HL-60/S4 treated with retinoic acid at 250 ng/mL for 4 days and 3 days (cell line): ENCODE measurements at regions not wholly inside any gene's neighbourhood (a gene's known extent, or its start where the extent isn't known, plus 50 kb on each side); places are given as distances from the start of the nearest gene placed in this dataset.
"Not testable (repeated sequence)": the region's sequence is repeated elsewhere in the genome, so short reads cannot be mapped to it uniquely, and the experiment has no call there.

Experiments
- in situ Hi-C: fragments of 300-500 bp; cut with MboI; formaldehyde crosslinking; loops from 2 replicates; pipeline ENCODE4 v1.7.0; 2022; ENCODE audit warnings: low sequenced_read_pairs

DNA sequence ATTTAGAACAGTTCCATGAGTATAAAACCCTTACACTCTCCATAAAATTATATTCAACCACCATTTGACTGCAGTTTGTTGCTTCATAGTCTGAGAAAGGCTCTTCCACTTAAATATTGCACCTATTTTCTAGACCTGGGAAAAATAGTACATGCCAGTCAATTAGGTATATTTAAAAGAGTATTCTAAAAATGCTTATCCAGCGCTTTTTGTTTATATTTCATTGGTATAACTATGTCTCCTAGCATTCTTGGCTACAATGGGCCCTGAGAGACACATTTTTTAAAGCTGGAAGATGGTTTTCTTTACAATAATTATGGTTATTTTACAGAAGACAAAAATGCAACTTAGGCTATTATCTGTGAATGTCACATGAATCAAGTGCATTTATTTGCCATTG, 439.4 kb downstream of the KCNJ18 start:
- in situ Hi-C loops: no loop called here

DNA sequence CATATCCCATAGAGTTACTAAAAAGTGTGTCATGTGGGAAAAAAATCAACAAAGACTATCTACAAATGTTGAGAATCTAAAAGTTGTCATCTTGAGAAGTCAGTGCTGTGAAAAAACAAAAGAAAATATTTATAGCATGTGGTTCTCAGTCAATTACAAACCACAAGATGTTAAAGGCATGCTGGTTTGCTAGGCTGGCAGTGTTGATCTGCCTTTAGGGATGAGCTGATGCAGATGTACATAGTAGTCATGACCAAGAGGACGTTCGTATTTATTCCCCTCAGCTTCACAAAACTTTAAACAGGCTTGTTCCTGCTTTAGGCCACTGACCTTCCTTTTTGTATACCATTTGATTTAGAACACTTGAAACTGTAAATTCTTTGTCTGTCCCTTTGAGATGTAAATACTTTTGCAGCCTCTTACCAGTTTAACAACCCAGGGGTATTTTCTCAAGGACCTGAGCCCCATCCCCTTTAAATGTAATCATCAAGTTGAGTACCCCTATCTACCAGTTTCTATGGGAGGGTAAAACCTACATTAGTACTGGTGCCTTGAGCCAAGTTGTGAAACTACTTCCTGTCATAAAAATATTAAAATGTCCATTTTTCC, 446.6 kb downstream of the KCNJ18 start:
- in situ Hi-C loops: no loop called here

DNA sequence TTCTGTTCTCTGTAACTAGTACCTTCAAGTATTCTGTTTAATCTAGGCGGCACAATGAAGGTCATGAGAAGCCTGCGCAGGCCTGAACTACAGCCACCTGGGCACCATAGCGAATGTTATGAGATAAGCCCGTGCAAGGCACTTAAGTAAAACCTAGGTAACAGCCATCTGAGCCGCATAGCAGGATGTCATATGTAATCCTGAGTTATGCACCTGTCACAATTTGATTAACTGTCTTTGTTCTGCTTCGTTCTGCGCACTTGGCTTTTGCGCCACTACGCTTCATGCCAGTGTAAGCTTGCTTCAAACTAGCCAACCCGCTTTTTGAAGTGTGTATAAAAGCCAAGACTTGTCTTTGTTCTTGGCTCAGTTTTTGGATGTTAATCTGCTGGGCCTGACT, 449.8 kb downstream of the KCNJ18 start:
- in situ Hi-C loops: no loop called here

DNA sequence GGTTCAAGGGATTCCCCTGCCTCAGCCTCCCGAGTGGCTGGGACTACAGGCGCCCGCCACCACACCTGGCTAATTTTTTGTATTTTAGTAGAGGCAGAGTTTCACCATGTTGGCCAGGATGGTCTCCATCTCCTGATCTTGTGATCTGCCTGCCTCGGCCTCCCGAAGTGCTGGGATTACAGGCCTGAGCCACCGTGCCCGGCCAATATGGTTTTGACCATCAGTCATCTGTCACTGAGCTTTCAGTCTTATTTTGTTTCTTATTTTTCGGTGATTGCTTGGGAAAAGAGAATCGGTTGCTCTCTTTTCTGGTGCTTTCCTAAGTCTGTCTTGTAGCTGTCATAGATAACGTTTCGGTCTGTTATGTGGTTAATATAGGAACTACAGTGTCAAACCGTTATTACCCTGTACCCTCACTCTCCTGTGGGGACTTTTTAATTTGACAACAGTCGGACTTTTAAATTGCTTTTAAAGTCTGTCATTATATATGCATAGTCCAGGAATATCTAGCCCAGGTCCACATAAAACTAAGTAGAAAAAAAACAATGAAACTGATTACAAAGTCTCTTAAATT, 453.4 kb downstream of the KCNJ18 start:
- in situ Hi-C loops: no loop called here

GRCh38 chr17:22158364-22158763, 466.0 kb downstream of the KCNJ18 start:
- in situ Hi-C loops: loop anchor here (25.0 kb wide), 1 partner anchor 104 kb away; no protein-coding TSS in a partner anchor

DNA sequence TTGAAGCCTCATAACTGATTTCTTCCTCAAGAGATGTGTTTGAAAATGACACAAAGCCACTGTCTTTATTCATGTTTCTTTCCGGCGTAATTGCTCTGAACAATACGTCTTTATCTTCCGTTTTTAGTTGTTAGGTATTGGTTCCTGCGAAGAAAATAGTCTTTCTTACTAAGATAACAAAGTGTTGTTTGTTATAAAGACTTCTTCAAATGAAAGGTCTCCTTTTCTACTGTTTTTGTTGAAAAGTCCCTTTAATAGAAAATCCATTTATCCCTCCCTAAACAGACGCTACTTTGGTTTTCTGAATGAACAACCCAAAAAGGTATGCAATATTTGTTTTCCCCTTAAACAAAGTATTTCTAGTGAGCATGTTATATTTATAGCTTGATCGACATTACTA, 469.1 kb downstream of the KCNJ18 start:
- in situ Hi-C loops: loop anchor here (25.0 kb wide), 1 partner anchor 101 kb away; no protein-coding TSS in a partner anchor

DNA sequence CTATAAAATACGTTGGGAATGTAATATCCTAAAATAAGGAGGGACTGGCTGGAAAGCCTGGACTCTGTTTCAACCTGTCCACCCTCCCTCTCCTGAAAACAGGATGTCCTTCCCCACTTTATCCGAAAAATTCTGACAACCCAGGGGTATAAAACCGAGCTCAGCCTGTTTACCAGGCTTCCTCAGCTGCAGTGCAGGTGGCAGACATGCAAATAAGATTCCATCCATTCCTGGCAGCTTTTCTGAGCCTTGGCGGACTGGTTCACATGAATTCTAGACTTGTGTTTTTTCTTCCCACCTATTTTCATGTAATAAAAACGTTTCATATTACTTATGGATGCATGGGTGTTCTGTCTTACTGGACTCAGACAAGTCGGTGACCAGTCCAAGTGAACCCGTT, 479.3 kb downstream of the KCNJ18 start:
- in situ Hi-C loops: loop anchor here (25.0 kb wide), 1 partner anchor 91 kb away; no protein-coding TSS in a partner anchor

DNA sequence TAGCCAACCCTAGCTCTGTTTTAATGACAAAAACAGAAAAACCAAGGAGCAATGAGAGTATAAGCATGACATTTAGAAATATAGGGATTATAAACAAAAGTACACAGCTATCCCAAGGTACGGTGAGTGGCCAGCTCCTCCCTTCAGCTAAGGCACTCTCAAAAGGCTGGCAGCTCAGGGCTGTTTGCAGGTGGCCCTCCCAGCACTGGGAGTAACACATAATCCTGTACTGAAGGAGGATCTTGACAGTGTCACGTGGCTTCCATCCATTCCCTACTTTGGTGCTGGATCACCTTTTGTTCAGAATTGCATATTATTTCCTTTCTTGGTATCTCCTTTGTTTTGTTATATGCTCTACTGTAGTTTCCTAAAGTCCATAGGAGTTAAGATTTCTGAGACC, 500.8 kb downstream of the KCNJ18 start:
- in situ Hi-C loops: no loop called here

- in situ Hi-C loops: not testable (repeated sequence)
Measured at GRCh38 chr17:22200187-22200586, 507.9 kb downstream of the KCNJ18 start.

- in situ Hi-C loops: no loop called here
Measured at GRCh38 chr17:22202702-22203101, 510.4 kb downstream of the KCNJ18 start.

DNA sequence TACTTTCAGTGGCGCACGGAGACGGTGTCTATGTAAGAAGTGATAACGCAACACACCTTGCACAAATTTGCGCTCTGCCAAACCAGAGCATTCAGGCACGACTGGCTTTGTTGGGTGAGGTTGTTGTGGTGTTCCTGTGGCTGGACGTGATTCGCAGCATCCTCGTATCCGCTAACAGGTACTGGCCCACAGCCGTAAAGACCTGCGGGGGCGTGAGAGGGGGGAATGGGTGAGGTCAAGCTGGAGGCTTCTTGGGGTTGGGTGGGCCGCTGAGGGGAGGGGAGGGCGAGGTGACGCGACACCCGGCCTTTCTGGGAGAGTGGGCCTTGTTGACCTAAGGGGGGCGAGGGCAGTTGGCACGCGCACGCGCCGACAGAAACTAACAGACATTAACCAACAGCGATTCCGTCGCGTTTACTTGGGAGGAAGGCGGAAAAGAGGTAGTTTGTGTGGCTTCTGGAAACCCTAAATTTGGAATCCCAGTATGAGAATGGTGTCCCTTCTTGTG, 510.9 kb downstream of the KCNJ18 start:
- in situ Hi-C loops: no loop called here

DNA sequence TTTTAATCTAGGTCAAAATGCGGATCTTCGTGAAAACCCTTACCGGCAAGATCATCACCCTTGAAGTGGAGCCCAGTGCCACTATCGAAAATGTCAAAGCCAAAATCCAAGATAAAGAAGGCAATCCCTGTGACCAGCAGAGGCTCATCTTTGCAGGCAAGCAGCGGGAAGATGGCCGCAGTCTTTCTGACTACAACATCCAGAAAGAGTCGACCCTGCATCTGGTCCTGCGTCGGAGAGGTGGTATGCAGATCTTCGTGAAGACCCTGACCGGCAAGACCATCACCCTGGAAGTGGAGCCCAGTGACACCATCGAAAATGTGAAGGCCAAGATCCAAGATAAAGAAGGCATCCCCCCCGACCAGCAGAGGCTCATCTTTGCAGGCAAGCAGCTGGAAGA, 511.8 kb downstream of the KCNJ18 start:
- in situ Hi-C loops: not testable (repeated sequence)

- in situ Hi-C loops: not testable (repeated sequence)
Measured at GRCh38 chr17:22210212-22210611, 517.9 kb downstream of the KCNJ18 start.

DNA sequence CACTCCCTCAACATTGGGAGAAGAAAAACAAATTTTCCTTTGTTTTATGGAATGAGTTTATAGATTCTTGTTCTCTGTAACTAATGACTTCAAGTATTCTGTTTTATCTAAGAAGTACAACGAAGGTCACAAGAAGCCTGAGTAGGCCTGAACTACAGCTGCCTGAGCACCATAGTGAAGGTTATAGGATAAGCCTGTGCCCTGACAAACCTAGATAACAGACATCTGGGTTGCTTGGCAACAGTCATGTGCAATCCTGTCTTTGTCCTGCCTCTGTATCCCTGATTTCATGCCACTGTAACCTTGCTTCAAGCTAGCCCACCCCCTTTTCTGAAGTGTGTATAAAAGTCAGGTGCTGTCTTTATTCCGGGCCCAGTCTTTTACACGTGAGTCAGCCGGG, 520.8 kb downstream of the KCNJ18 start:
- in situ Hi-C loops: not testable (repeated sequence)

GRCh38 chr17:22217135-22217534, 524.8 kb downstream of the KCNJ18 start:
- in situ Hi-C loops: no loop called here

- in situ Hi-C loops: no loop called here
Measured at GRCh38 chr17:22221344-22221743, 529.0 kb downstream of the KCNJ18 start.

DNA sequence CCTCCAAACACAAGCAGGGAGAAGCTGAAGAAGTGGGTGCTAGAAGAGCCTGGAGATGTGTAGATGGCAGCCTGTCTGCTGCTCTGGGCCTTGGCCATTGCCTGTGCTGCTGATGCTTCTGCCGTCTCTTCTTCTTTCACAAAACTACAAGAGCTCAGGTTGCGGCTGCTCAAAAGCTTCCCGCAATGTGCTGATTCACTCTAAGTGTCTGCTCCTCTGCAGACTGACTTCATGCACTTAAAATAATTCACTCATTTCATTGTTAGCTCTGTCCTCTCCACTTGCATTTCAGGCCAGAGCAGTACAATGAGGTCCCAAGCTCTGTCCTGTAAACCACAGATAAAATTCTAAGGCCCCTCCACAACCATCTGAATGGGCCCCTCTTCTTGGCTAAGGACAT, 534.2 kb downstream of the KCNJ18 start:
- in situ Hi-C loops: not testable (repeated sequence)

DNA sequence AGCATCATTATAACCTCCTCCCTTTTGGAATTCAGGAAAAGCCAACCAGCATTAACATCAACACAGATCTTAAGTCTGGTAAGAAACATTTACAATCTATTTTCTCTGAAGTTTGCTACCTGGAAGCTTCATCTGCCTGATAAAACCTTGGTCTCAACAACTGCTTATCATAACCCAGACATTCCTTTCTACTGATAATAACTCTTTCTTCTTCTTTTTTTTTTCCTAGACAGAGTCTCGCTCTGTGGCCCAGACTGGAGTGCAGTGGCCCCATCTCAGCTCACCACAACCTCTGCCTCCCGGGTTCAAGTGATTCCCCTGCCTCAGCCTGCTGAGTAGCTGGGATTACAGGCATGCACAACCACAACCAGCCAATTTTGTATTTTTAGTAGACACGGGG, 534.6 kb downstream of the KCNJ18 start:
- in situ Hi-C loops: not testable (repeated sequence)

DNA sequence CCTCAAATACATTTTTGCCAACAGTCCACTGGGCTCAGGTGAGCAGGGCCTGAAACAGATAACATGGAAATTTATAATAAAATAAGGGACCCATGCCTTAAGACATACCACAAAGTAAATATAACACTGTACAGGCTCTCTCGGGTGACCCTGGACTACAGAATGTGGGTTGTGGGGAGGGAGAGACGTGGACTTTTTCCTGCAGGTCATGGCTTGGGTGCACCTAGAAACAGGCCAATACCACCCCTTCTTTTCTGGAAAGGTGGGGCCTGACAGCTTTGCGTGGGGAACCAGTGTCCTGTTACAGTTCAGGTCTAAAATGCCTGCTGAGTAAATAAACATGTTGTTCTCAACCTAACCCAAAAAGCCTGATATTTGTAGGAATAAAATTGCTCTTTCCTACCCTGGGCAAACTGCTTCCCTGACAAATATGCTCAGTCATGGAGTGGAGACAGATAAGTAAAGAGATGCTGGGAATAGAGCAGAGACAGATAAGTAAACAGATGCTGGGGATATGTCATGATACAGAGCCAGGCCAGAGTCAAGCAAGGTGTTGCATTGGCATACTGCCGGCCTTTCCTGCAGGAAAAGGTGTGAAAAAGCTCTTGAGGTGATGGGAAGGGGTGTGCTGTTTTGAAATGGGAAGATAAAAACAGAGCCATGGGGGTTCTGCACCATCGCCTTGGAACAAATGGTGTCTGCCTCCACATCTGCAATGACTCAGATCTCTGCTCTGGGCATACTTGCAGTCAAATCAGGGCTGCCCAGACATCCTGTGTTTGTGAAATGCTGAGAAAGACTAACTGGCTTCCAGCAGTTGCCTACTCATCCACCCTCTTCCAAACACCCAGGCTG, 535.6 kb downstream of the KCNJ18 start:
- in situ Hi-C loops: not testable (repeated sequence)

DNA sequence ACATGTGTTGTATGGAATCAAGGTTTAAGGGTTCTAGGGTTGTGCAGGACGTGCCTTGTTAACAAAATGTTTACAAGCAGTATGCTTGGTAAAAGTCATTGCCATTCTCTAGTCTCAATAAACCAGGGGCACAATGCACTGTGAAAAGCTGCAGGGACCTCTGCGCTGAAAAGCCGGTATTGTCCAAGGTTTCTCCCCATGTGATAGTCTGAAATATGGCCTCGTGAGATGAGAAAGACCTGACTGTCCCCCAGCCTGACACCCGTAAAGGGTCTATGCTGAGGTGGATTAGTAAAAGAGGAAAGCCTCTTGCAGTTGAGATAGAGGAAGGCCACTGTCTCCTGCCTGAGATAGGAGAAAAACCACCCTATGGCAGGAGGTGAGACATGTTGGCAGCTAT, 537.5 kb downstream of the KCNJ18 start:
- in situ Hi-C loops: not testable (repeated sequence)

DNA sequence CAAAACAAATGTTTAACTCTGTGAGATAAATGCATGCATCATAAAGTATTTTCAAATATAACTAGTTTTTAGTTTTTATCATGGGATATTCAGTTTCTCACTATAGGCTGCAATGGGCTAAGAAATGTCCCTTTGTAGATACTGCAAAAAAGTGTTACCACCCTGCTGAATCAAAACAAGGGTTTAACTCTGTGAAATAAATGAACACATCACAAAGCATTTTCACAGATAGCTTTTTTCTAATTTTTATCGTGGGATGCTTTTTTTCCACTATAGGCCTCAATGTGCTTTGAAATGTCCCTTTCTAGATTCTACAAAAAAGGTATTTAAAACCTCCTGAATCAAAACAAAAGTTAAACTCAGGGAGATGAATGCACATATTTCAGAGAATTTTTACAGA, 541.1 kb downstream of the KCNJ18 start:
- in situ Hi-C loops: no loop called here

DNA sequence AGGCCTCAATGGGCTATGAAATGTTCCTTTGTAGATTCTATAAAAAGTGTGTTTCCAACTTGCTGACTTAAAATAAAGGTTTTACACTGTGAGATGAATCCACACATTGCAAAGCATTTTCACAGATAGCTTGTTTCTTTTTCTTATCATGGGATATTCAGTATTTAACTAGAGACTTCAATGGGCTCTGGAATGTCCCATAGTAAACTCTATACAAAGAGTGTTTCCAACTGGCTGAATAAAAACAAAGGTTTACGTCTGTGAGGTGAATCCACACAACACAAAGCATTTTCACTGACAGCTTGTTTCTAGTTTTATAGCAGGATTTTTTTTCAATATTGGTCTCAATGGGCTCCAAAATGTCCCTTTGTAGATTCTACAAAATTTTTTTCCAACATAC, 550.1 kb downstream of the KCNJ18 start:
- in situ Hi-C loops: no loop called here
